Neural progenitor cell (in vitro differentiated cells): ENCODE measurements at regions not wholly inside any gene's neighbourhood (a gene's known extent, or its start where the extent isn't known, plus 50 kb on each side); places are given as distances from the start of the nearest gene placed in this dataset.

ENCODE experiments used
- EZH2 ChIP-seq: fragments of 200-600 bp; sonication (generic); IDR thresholded peaks from 2 replicates; pipeline ENCODE4 v1.6.1; 2017; ENCODE audit warnings: antibody characterized with exemption, mild to moderate bottlenecking, moderate library complexity
- TF ChIP-seq, protein P1 (sequence below): fragments of 200-600 bp; sonication (generic); IDR thresholded peaks from 2 replicates; pipeline ENCODE4 v1.5.1; 2017; ENCODE audit warnings: antibody characterized with exemption, mild to moderate bottlenecking

DNA sequence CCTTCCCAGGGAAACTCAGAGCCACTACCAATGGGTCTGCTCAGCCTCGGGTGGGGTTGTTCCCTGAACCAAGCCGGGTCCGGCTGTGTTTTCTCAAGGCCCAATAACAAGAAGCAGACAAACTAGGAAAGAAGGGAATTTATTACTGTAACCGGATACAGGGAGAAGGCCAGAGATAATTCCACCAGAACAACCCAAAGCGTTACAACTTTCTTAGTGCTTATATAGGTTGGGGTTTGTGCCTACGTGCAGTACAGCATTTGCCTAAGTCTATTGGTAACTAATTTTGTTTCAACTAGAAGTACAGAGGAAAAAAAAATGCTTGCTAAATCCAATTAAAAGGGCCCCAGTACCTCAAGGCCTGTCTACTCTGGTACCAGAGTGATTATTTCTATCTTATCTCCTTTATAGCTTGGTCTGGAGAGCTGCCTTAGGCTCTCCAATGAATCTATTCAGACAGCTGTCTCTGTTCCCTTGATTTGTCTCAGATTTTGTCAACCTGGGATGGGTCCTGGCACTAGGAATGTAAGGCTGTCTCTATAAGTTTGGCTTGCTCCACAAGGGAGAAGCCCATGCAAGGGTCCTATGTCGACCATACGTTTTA is 57.3 kb upstream of the CCDC190 start:
- no peak for TF ChIP-seq EZH2
- TF ChIP-seq, protein P1, sequence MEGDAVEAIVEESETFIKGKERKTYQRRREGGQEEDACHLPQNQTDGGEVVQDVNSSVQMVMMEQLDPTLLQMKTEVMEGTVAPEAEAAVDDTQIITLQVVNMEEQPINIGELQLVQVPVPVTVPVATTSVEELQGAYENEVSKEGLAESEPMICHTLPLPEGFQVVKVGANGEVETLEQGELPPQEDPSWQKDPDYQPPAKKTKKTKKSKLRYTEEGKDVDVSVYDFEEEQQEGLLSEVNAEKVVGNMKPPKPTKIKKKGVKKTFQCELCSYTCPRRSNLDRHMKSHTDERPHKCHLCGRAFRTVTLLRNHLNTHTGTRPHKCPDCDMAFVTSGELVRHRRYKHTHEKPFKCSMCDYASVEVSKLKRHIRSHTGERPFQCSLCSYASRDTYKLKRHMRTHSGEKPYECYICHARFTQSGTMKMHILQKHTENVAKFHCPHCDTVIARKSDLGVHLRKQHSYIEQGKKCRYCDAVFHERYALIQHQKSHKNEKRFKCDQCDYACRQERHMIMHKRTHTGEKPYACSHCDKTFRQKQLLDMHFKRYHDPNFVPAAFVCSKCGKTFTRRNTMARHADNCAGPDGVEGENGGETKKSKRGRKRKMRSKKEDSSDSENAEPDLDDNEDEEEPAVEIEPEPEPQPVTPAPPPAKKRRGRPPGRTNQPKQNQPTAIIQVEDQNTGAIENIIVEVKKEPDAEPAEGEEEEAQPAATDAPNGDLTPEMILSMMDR = no peak
